A549 (cell line): ENCODE measurements at regions not wholly inside any gene's neighbourhood (a gene's known extent, or its start where the extent isn't known, plus 50 kb on each side); places are given as distances from the start of the nearest gene placed in this dataset.

Experiments
- ATAC-seq, 2 experiments: fragments of 200-7000 bp in 1 of 2; fragments of >200 bp in 1 of 2; cut with Nextera tagmentation in 1 of 2; cut with Tn5 transposase in 1 of 2; 3 replicates each; pipeline versions ENCODE4 v1.8.0 to v1.9.1; 2018 to 2020; ENCODE audit warnings: mild to moderate bottlenecking in 1 of 2, moderate library complexity in 1 of 2
- CTCF ChIA-PET: fragments of 300-600 bp; sonication (Branson Sonifier 250); formaldehyde crosslinking; extraction: SDS; loops from one replicate; lab custom pipeline; 2021; ENCODE audit warnings: antibody characterized with exemption, inconsistent platforms; lab: Yijun Ruan, JAX
- POLR2A ChIA-PET: fragments of 350-600 bp; formaldehyde crosslinking; extraction: SDS; loops from one replicate; lab custom pipeline; 2021; ENCODE audit warnings: antibody characterized with exemption, inconsistent platforms; lab: Yijun Ruan, JAX
- DNase-seq, 2 experiments: peaks; one replicate each; pipeline versions ENCODE4 v3.0.0 to v3.0.0-alpha.2; 2011 to 2016; ENCODE audit warnings: low read depth in 1 of 2, low spot score in 1 of 2
- FAIRE-seq: peaks from 2 replicates; lab custom pipeline; 2011; peaks lifted over from hg19 to GRCh38; lab: Jason Lieb, UNC
- H3K27ac ChIP-seq, 2 experiments: fragments of >200 bp; sonication (Bioruptor Twin); formaldehyde crosslinking; 3 replicates each; pipeline ENCODE4 v1.5.1; 2016 to 2017
- H3K4me1 ChIP-seq: fragments of >200 bp; sonication (Bioruptor Twin); formaldehyde crosslinking; 3 replicates; pipeline ENCODE4 v1.6.1; 2016
- H3K4me2 ChIP-seq: fragments of >200 bp; sonication (Bioruptor Twin); formaldehyde crosslinking; 3 replicates; pipeline ENCODE4 v1.6.1; 2016
- H3K4me3 ChIP-seq: fragments of >200 bp; sonication (Bioruptor Twin); formaldehyde crosslinking; 3 replicates; pipeline ENCODE4 v1.5.1; 2016
- H3K9me3 ChIP-seq: fragments of >200 bp; sonication (Bioruptor Twin); formaldehyde crosslinking; 3 replicates; pipeline ENCODE4 v1.6.1; 2016
- EHF ChIP-seq: fragments of 250-450 bp; sonication (Bioruptor Pico); IDR thresholded peaks from 2 replicates; pipeline ENCODE4 v1.5.0; 2020; ENCODE audit warnings: mild to moderate bottlenecking
- EHMT2 ChIP-seq: fragments of 200-600 bp; sonication (generic); IDR thresholded peaks from 2 replicates; pipeline ENCODE4 v1.6.1; 2016; ENCODE audit warnings: antibody characterized with exemption, low read depth, mild to moderate bottlenecking, moderate library complexity
- FOSB ChIP-seq: fragments of 250-450 bp; sonication (Bioruptor Pico); IDR thresholded peaks from 2 replicates; pipeline ENCODE4 v1.5.0; 2020; ENCODE audit warnings: mild to moderate bottlenecking, moderate library complexity
- HOXB13 ChIP-seq: fragments of 250-450 bp; sonication (Bioruptor Pico); IDR thresholded peaks from 2 replicates; pipeline ENCODE4 v1.5.0; 2020; ENCODE audit warnings: low read depth, mild to moderate bottlenecking, moderate library complexity
- HOXB5 ChIP-seq: fragments of 250-450 bp; sonication (Bioruptor Pico); IDR thresholded peaks from 2 replicates; pipeline ENCODE4 v1.5.0; 2020; ENCODE audit warnings: mild to moderate bottlenecking, moderate library complexity
- JUN ChIP-seq, 2 experiments: fragments of >200 bp; sonication (Bioruptor Twin); formaldehyde crosslinking; IDR thresholded peaks; 2 replicates in 1 of 2; 3 replicates in 1 of 2; pipeline ENCODE4 v1.6.1; 2016 to 2017
- JUNB ChIP-seq: fragments of >200 bp; sonication (Bioruptor Twin); formaldehyde crosslinking; IDR thresholded peaks from 2 replicates; pipeline ENCODE4 v1.6.1; 2016
- KDM5A ChIP-seq: fragments of 200-600 bp; sonication (generic); IDR thresholded peaks from 2 replicates; pipeline ENCODE4 v1.6.1; 2016; ENCODE audit warnings: antibody characterized with exemption, mild to moderate bottlenecking
- MYC ChIP-seq: IDR thresholded peaks from 2 replicates; pipeline ENCODE4 v1.6.1; 2012; ENCODE audit warnings: mild to moderate bottlenecking, inconsistent platforms, low read length, improper control_type of control experiment, borderline replicate concordance
- NR3C1 ChIP-seq: fragments of >200 bp; sonication (Bioruptor Twin); formaldehyde crosslinking; IDR thresholded peaks from 3 replicates; pipeline ENCODE4 v1.6.1; 2017
- PHF8 ChIP-seq: fragments of 200-600 bp; sonication (generic); IDR thresholded peaks from 2 replicates; pipeline ENCODE4 v1.6.1; 2016; ENCODE audit warnings: low read depth, mild to moderate bottlenecking, antibody characterized with exemption, moderate library complexity, borderline replicate concordance
- RCOR1 ChIP-seq: fragments of 150-350 bp; IDR thresholded peaks from 2 replicates; pipeline ENCODE4 v1.6.1; 2014; ENCODE audit warnings: antibody characterized with exemption, low read length, low read depth
- RFX5 ChIP-seq: fragments of 450-650 bp; IDR thresholded peaks from 2 replicates; pipeline ENCODE4 v1.7.1; 2014; ENCODE audit warnings: antibody characterized with exemption, mild to moderate bottlenecking, moderate library complexity
- SREBF2 ChIP-seq: fragments of 450-650 bp; IDR thresholded peaks from 2 replicates; pipeline ENCODE4 v1.6.1; 2014; ENCODE audit warnings: mild to moderate bottlenecking, moderate library complexity
- TP53 ChIP-seq: fragments of 250-450 bp; sonication (Bioruptor Pico); IDR thresholded peaks from 2 replicates; pipeline ENCODE4 v1.5.0; 2021; ENCODE audit warnings: mild to moderate bottlenecking, moderate library complexity
- WGBS: methylation state at CpG from one replicate; pipeline ENCODE4 v1.1.6; 2017; ENCODE audit errors: missing lambda C conversion rate; 5-methylcytosine and 5-hydroxymethylcytosine counted together
- TF ChIP-seq, protein P1 (sequence below): fragments of 200-600 bp; sonication (generic); IDR thresholded peaks from 2 replicates; pipeline ENCODE4 v1.6.1; 2016; ENCODE audit warnings: antibody characterized with exemption, mild to moderate bottlenecking, moderate library complexity
- TF ChIP-seq, protein P2 (sequence below): fragments of 150-350 bp; IDR thresholded peaks from 2 replicates; pipeline ENCODE4 v1.6.1; 2014; ENCODE audit warnings: low read depth, mild to moderate bottlenecking, low read length

DNA sequence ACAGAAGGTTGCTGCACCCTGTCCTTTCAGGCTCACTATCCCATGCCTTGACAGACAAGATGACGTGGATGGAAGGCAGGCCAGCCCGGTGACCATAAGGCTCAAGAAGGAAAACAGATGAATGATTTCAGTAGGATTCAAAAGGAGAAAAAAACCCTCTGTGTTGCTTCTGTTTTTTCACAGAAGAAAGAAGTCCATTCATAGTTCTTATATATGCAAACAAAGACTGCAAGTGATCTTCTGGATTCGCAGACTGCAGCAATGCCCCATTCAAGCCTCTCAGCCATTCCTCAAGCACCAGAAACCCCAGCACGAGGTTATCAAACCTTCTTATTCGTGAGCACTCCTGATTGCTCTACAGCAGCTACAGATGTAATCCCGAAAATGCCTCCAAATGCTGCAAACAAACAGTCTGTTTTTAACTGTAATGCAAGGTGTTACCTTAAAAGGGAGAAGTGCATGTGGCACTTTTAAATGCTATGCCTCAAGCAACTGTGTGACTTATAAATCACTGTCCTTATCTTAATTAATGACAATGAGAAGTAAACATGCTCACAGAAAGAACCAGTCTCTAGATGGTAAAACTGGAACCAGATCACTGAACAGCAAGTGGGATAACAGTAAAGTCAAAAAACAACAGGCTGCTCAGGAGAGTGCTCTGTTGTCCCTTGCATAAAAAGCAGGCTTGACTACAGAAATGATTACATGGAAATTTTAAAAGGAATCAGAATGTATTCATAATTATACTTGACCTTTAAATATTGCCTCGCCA, 173.9 kb downstream of the HHIPL2 start (continued):
- TF ChIP-seq, protein P1, sequence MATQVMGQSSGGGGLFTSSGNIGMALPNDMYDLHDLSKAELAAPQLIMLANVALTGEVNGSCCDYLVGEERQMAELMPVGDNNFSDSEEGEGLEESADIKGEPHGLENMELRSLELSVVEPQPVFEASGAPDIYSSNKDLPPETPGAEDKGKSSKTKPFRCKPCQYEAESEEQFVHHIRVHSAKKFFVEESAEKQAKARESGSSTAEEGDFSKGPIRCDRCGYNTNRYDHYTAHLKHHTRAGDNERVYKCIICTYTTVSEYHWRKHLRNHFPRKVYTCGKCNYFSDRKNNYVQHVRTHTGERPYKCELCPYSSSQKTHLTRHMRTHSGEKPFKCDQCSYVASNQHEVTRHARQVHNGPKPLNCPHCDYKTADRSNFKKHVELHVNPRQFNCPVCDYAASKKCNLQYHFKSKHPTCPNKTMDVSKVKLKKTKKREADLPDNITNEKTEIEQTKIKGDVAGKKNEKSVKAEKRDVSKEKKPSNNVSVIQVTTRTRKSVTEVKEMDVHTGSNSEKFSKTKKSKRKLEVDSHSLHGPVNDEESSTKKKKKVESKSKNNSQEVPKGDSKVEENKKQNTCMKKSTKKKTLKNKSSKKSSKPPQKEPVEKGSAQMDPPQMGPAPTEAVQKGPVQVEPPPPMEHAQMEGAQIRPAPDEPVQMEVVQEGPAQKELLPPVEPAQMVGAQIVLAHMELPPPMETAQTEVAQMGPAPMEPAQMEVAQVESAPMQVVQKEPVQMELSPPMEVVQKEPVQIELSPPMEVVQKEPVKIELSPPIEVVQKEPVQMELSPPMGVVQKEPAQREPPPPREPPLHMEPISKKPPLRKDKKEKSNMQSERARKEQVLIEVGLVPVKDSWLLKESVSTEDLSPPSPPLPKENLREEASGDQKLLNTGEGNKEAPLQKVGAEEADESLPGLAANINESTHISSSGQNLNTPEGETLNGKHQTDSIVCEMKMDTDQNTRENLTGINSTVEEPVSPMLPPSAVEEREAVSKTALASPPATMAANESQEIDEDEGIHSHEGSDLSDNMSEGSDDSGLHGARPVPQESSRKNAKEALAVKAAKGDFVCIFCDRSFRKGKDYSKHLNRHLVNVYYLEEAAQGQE = no peak
- TF ChIP-seq, protein P2, sequence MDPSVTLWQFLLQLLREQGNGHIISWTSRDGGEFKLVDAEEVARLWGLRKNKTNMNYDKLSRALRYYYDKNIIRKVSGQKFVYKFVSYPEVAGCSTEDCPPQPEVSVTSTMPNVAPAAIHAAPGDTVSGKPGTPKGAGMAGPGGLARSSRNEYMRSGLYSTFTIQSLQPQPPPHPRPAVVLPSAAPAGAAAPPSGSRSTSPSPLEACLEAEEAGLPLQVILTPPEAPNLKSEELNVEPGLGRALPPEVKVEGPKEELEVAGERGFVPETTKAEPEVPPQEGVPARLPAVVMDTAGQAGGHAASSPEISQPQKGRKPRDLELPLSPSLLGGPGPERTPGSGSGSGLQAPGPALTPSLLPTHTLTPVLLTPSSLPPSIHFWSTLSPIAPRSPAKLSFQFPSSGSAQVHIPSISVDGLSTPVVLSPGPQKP = no peak
- TF ChIP-seq NR3C1 (no peak), HOXB13 (CRISPR knock-in tag) (no peak), SREBF2 (no peak)

GRCh38 chr1:222373216-222373615, 174.7 kb downstream of the HHIPL2 start:
- Histone ChIP-seq H3K9me3 (no peaks in the 10 kb centered on the region), H3K4me1 (0 out of 3 replicates have a peak, but pooled peaks cover 6% of the 10 kb centered on the region), H3K4me2 (no peak overlapping the region), H3K27ac (no peak overlapping the region), H3K4me3 (no peak overlapping the region)
- DNase-seq (no peak), FAIRE-seq (no peak), ATAC-seq (no peak)
- ChIA-PET POLR2A (no interaction called here), CTCF (no interaction called here)
- TF ChIP-seq FOSB (CRISPR knock-in tag) (no peak), MYC (no peak), HOXB5 (CRISPR knock-in tag) (no peak), RFX5 (no peak), PHF8 (no peak), KDM5A (no peak), EHMT2 (no peak)

DNA sequence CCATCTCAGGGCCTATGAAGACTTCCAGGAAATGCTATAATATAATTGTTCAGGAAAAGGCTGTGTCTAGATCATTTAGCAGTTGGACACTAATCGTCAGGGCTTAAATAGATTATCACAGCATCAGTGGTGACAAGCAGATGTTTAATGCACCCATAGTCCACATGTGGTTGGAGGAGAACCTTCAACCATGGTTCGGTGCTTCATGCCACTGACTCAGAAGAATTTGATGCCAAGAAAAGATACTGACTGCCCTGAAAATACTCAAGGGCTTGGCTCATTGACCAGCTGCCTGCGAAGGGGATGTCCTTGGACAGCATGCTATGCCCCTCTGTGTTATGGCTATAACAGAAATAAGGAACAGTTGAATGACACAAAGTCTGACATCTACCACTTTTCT, 175.7 kb downstream of the HHIPL2 start:
- H3K9me3 ChIP-seq = no peaks in the 10 kb centered on the region
- ATAC-seq (no peak), FAIRE-seq (no peak), DNase-seq (no peak)
- CTCF ChIA-PET = interaction anchor here (1.2 kb wide), 1 partner anchor 919 kb away, joined by 4 read pairs; no protein-coding TSS in a partner anchor
- 11% methylated on average over 3 of the region's 3 CpGs for WGBS
- 0 out of 3 replicates have a peak, but pooled peaks cover 6% of the 10 kb centered on the region for H3K4me1 ChIP-seq
- H3K27ac ChIP-seq = peak overlapping the region in 1 of 2 experiments; percentile 52; a peak in 3 of 6 replicates
- H3K4me2 ChIP-seq = no peak overlapping the region
- H3K4me3 ChIP-seq = no peak overlapping the region
- TF ChIP-seq RCOR1 (no peak), JUNB (no peak), EHF (CRISPR knock-in tag) (no peak), HOXB5 (CRISPR knock-in tag) (no peak), NR3C1 (no peak), TP53 (CRISPR knock-in tag) (no peak), JUN (IDR thresholded peaks at IDR 0.05) (no peak)
- TF ChIP-seq, protein P2 = no peak
- POLR2A ChIA-PET = no interaction called here
